ENCODE measurements at regions not wholly inside any gene's neighbourhood (a gene's known extent, or its start where the extent isn't known, plus 50 kb on each side); places are given as distances from the start of the nearest gene placed in this dataset.

DNA sequence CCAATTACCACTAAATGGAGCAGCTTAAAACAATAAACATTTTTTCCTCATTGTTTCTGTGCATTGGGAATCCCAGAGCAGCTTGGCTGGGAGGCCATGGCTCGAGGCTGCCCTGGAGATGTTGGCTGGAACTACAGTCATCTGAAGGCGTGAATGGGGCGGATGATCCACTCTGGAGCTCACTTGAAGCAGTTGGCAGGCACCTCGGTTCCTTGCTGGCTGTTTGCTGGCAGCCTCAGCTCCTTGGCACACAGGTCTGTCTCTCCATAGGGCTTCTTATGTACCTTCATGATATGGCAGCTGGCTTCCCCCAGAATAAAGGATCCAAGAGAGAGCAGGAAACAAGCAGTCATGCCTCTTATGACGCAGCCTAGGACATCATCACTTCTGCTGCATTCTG, 227.0 kb upstream of the COPS8 start:
- no peak for TF ChIP-seq EZH2phosphoT487 (IDR thresholded peaks at IDR 0.05; ENCODE audit: low read length)
- TF ChIP-seq, protein P1, sequence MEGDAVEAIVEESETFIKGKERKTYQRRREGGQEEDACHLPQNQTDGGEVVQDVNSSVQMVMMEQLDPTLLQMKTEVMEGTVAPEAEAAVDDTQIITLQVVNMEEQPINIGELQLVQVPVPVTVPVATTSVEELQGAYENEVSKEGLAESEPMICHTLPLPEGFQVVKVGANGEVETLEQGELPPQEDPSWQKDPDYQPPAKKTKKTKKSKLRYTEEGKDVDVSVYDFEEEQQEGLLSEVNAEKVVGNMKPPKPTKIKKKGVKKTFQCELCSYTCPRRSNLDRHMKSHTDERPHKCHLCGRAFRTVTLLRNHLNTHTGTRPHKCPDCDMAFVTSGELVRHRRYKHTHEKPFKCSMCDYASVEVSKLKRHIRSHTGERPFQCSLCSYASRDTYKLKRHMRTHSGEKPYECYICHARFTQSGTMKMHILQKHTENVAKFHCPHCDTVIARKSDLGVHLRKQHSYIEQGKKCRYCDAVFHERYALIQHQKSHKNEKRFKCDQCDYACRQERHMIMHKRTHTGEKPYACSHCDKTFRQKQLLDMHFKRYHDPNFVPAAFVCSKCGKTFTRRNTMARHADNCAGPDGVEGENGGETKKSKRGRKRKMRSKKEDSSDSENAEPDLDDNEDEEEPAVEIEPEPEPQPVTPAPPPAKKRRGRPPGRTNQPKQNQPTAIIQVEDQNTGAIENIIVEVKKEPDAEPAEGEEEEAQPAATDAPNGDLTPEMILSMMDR (IDR thresholded peaks at IDR 0.05; ENCODE audit: low read length), result no peak
- TF ChIP-seq EZH2 (optimal IDR thresholded peaks at IDR 0.05; ENCODE audit: low read depth, low read length), result no peak
